HPDE6-E6E7 (cell line): ENCODE measurements at regions not wholly inside any gene's neighbourhood (a gene's known extent, or its start where the extent isn't known, plus 50 kb on each side); places are given as distances from the start of the nearest gene placed in this dataset.
"Not testable (repeated sequence)": the region's sequence is repeated elsewhere in the genome, so short reads cannot be mapped to it uniquely, and the experiment has no call there.

Experiments
- DNase-seq: peaks from one replicate; pipeline ENCODE4 v3.0.0; 2011; ENCODE audit warnings: missing footprints; ENCODE audit errors: extremely low spot score

- DNase-seq, result no peak
Measured at GRCh38 chr1:196090226-196090625, 518.0 kb downstream of the KCNT2 start.

- no peak for DNase-seq
Measured at GRCh38 chr1:196088541-196088940, 519.7 kb downstream of the KCNT2 start.

DNA sequence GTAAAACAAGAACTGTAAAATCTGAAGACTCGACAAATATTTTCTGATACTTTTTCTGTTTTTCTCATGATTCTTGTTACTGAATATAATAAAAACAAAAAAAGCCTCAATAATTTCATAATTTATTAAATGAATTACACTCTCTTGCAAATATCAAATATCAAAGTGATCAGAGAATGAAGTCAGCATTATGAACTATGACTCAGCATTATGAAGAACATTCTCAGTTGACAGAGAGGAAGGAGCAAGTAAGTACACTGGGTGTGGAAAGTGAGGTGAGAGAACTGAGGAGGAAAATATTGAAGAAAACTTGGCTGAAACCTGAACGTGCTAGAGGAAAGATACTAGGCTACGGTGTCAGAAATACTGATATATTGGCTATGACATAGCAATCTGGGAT is 529.5 kb downstream of the KCNT2 start:
- no peak for DNase-seq

DNA sequence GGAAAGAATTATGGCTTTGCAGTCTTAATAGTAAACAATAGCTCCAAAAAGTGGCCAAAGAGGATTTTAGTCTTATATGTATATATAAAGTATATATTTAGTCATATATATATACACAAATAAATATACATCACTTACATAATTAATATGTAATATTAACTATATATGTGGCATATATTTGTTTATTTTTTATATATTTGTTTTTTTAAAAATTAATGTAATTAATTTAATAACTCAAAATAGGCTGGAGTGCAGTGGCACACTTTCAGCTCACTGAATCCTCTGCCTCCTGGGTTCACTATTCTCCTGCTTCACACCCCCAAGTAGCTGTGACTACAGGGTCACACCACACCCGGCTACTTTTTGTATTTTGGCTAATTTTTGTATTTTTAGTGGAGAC is 532.6 kb downstream of the KCNT2 start:
- no peak for DNase-seq

DNA sequence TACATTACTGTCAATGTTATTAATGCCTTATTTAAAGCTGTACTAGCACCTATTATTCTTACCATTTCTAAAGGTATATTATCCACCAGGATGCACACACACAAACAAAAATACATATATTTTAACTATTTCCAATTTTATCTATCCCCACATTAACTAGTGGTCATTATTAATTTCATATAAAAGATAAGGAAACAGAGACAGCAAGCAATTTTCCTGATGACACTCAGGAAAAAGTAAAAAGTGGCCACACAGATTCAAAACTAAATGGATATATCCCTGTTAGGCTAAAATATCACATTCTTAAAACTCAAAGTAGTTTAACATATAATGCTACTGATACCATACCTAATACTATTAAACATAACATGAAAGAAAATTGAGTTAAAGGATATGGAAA is 534.1 kb downstream of the KCNT2 start:
- no peak for DNase-seq

DNA sequence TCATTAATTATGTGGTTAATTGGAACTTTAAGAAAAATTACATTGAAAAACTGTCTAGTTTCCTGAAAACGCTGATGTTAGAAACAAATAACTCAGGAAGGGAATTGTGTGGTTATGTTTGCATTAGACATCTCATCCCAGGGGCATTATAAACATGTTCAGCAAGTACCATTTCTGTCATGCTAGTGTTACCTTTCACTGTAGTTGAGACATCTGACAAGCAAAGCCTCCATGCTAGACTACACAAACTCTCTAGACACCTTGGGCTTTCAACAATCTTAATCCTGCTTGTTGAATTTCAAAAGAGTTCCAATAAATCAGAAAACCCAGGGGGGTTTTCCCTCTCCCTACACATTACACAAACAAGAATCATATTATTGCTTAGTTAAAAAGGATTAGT is 536.8 kb downstream of the KCNT2 start:
- DNase-seq, result no peak

GRCh38 chr1:196070940-196071339 is 537.3 kb downstream of the KCNT2 start:
- no peak for DNase-seq

GRCh38 chr1:196063952-196064351 is 544.3 kb downstream of the KCNT2 start:
- DNase-seq, result no peak

GRCh38 chr1:196063294-196063693 is 544.9 kb downstream of the KCNT2 start:
- no peak for DNase-seq

DNA sequence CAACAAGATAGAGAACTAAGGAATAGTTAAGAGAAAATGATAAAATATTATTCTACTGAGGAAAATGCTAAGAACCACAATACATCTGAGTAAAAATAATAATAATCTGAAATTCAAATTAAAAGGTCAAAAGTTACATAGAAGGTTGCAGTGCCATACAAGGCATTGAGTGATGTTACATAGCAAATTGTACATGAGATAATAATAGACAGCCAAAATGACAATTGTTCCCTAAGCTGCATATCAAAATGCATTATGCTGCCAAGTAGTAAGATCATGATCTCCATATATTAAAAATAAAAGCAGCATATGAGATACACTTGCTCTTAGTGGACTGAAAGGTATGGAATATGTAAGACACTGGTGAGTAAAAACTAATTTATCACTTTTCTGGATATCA is 547.7 kb downstream of the KCNT2 start:
- no peak for DNase-seq

GRCh38 chr1:196059210-196059609 is 549.0 kb downstream of the KCNT2 start:
- DNase-seq, result no peak

- no peak for DNase-seq
Measured at GRCh38 chr1:196056966-196057365, 551.3 kb downstream of the KCNT2 start.

GRCh38 chr1:196049407-196049806 is 558.8 kb downstream of the KCNT2 start:
- DNase-seq, result no peak

DNA sequence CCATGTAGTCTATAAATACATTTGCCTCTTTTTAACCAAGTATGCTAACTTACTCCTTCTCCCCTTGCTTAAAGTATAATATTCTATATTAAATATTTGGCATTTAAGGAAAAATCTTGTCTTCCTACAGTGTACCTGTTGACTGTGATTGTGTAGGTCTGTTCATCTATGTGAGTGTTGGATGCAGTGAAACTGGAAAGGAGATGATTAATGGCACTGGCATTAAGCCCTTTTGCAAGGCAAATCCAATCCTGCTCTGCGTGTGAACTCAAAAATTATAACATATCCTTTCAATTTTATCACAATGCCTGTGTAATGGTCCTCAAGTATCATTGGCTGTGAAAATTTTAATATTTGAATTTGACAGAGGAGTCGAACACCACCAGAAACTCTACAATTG is 565.0 kb downstream of the KCNT2 start:
- no peak for DNase-seq

DNA sequence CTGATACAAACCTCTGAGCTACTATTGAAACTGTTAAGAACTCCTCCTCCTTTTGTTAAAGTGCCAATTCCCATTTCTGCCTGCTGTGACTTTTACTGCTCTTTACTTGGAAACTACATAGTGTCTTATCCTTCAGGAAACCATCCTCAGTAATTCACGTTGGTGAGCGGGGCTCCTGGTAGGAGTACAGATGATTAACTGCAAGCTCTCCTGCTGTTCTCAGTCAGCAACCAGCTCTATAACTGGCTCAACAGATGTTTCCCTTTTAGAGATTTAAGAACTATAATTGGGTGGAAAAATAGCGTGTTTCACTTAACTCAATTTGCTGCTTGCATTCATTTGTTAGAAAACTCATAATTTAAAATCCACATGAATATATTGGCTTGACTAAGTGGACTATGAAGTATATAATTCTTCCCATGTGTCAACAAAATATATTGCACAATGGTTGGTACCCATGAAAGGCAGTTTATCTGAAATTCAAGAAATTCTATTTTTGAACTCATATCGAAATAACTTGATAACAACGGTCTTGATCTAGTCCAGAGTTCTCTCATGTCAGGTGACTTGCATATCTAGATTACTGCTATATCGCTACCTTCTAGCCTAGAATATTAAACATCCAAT is 574.0 kb downstream of the KCNT2 start:
- DNase-seq, result no peak

DNA sequence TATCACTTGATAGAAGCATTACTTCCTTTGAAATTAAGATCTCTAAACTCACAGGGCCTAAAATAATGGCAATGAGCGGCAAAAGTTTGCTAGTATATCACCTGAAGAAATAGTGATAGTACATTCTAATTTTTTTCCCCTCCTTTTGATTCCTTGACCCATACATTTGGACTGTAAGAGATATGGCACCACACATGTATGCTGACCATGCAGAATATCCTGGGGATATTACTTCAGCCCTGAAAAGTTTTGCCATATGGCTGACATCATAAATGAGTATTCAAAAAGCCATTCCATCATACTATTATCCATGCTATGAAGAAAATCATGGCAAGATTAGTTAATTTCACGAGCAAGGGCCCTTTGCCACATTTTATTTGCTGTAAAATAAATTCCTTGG is 576.9 kb downstream of the KCNT2 start:
- not testable (repeated sequence) for DNase-seq

DNA sequence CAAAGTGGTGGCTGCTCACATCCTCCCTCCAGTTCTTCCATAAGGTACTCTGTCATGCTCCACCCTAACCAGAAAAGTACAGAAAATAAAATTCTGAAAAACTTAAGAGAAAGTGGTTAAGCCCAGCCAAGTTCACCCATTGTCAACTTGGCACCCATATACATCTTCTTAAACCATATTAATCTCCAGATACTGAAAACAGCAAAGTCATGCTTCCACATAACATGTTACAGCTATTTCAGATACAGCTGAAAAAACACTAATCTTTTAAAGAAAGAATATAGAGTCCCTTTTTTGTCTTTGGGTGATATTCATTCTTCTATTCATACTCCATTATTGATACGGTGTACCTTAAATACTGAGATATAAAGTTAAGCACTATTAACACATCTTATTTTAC is 577.8 kb downstream of the KCNT2 start:
- no peak for DNase-seq

DNA sequence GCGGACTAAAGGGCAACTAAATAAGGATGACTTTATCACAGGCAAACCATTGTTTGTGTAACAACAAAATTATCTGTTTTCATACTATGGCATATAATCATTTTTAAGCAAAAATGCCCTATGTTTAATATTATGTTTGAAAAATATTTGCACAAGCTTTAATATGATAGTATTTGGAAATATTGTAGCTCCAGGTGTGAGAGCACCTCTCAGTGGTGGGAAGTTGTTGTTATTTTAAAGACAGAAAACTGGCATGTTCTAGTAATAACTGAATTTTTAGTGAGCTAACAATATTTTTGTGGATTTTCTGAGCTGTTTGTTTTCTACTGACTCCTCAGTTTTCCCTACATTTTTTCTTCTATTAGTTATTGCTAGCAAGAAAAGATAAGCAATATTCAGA is 578.8 kb downstream of the KCNT2 start:
- DNase-seq, result no peak

GRCh38 chr1:196027127-196027526 is 581.1 kb downstream of the KCNT2 start:
- no peak for DNase-seq

DNA sequence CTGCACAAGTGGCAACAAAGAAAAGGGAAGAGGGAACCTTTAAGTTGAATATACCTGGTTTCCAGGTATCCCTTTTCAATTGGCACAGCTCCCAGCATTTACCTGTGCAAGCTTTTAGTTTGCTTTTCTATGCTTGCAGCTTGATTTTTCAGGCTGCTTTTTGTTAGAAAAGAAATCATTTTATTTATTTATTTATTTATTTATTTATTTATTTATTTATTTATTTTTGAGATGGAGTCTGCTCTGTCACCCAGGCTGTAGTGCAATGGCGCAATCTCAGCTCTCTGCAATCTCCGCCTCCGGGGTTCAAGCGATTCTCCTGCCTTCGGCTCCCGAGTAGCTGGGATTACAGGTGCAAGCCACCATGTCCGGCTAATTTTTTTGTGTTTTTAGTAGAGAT is 587.1 kb downstream of the KCNT2 start:
- DNase-seq, result not testable (repeated sequence)

DNA sequence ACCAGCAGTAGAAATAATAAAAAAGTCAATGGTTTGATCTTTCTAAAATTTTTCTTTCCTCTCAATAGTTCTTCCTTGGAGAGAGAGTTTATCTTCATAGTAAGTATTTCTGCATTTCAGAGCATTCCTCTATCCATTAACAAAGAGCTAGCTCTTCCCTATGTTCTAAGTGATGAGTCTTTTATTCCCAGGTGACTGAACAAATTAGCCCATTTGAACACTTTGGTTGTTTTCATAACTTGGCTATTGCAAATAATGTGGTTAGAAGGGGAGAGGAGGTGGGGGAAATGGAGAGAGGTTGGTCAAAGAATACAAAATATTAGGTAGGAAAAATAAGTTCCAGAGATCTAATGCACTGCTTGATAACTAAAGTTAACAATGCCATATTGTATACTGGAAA is 598.9 kb downstream of the KCNT2 start:
- DNase-seq, result no peak

GRCh38 chr1:196007763-196008162 is 600.5 kb downstream of the KCNT2 start:
- DNase-seq, result no peak

DNA sequence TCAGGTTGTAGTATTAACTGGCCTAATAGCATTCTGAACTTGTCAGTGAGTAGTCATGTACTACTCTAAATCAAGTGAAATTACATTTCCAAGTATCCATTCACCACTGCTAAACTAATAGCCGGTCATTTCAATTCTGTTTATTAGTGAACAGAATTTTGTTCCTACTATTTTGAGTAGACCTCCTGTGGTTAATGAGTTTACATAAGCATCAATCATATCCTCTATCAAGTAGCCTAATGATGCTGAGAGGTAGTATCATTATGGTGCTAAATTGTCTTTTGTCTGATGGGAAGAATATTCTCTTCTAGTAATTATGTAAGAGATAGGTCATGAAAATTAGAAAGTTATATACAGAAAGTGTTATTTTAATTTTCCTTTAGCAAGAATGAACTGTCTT is 602.8 kb downstream of the KCNT2 start:
- DNase-seq, result no peak

DNA sequence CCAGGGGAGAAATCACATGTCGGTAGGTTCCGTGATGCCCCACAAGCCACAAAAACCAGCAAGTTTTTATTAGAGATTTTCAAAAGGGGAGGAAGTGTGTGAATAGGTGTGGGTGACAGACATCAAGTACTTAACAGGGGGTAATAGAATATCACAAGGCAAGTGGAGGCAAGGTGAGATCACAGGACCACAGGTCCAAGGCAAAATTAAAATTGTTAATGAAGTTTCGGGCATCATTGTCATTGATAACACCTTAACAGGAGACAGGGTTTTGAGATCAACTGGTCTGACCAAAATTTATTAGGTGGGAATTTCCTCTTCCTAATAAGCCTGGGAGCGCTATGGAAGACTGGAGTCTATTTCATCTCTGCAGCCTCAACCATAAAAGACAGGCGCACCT is 603.9 kb downstream of the KCNT2 start:
- DNase-seq, result not testable (repeated sequence)
